GM12875 (cell line): ENCODE measurements at regions not wholly inside any gene's neighbourhood (a gene's known extent, or its start where the extent isn't known, plus 50 kb on each side); places are given as distances from the start of the nearest gene placed in this dataset.

Source experiments
- H3K4me3 ChIP-seq: one replicate; pipeline ENCODE4 v1.5.1; 2011; ENCODE audit warnings: low read depth, low read length, control low read depth
- CTCF ChIP-seq: IDR thresholded peaks from 2 replicates; pipeline ENCODE4 v1.5.1; 2011; ENCODE audit warnings: low read depth, mild to moderate bottlenecking, control low read depth, inconsistent platforms, low read length, moderate library complexity, borderline replicate concordance; ENCODE audit not compliant: insufficient read depth

GRCh38 chr11:39304586-39304985 lies 2154.9 kb downstream of the LRRC4C start:
- no peak overlapping the region for H3K4me3 ChIP-seq
- TF ChIP-seq CTCF: no peak

- no peak for TF ChIP-seq CTCF
- H3K4me3 ChIP-seq: no peak overlapping the region
Measured at GRCh38 chr11:39294648-39295047, 2164.8 kb downstream of the LRRC4C start.

- no peak for TF ChIP-seq CTCF
Measured at GRCh38 chr11:39288011-39288410, 2171.4 kb downstream of the LRRC4C start.

GRCh38 chr11:39268176-39268690 lies 2191.2 kb downstream of the LRRC4C start:
- no peak for TF ChIP-seq CTCF
- H3K4me3 ChIP-seq: no peak overlapping the region

More at GRCh38 chr11:39288011-39288410, 2171.4 kb downstream of the LRRC4C start:
- H3K4me3 ChIP-seq: no peak overlapping the region

- no peak for TF ChIP-seq CTCF
- no peak overlapping the region for H3K4me3 ChIP-seq
Measured at GRCh38 chr11:39255648-39256047, 2203.8 kb downstream of the LRRC4C start.

GRCh38 chr11:39249566-39250365 lies 2209.7 kb downstream of the LRRC4C start:
- no peak for TF ChIP-seq CTCF
- H3K4me3 ChIP-seq: no peak overlapping the region

- no peak for TF ChIP-seq CTCF
Measured at GRCh38 chr11:39247570-39248137, 2211.8 kb downstream of the LRRC4C start.

More at GRCh38 chr11:39247570-39248137, 2211.8 kb downstream of the LRRC4C start:
- H3K4me3 ChIP-seq: no peak overlapping the region
